GM21515 (cell line): ENCODE measurements at regions not wholly inside any gene's neighbourhood (a gene's known extent, or its start where the extent isn't known, plus 50 kb on each side); places are given as distances from the start of the nearest gene placed in this dataset.

Source experiments
- ATAC-seq: cut with Tn5 transposase; IDR thresholded peaks from one replicate; pipeline ENCODE4 v1.9.1; 2021; ENCODE audit not compliant: unreplicated experiment

DNA sequence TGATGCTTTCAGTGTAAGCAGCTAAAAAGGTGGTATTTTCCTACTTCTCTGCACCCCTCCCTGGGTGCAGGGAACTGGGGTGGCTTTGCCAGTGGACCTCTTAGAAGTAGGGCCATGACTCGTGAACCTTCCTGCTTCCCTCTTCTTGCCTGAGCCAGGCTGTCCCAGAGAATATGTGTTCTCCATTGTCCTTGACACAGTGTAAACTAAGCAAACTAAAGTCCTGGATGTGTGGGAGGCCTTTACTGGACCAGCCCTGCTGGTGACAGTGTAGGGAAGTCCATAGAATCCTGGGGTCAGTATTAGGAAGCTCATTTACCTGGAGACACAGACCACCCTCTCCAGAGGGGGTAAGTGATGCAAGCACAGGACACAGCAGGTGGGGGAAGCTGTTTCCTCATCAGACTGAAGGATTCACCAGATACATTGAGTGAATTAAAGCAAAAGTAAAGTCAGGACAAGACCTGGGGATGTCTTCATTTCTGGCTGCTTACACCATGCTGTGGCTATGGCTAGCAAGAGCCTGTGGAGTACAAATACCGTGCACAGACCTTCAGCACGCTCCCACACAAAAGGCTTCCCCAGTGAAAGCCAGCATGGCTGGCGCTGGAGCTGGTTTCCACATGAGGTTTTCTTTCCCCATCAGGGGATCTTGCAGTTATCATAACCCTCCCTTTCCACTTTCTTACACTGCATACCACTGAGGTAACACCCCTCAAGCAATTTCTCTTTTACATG, 64.8 kb upstream of the LPP start:
- ATAC-seq: no peak

DNA sequence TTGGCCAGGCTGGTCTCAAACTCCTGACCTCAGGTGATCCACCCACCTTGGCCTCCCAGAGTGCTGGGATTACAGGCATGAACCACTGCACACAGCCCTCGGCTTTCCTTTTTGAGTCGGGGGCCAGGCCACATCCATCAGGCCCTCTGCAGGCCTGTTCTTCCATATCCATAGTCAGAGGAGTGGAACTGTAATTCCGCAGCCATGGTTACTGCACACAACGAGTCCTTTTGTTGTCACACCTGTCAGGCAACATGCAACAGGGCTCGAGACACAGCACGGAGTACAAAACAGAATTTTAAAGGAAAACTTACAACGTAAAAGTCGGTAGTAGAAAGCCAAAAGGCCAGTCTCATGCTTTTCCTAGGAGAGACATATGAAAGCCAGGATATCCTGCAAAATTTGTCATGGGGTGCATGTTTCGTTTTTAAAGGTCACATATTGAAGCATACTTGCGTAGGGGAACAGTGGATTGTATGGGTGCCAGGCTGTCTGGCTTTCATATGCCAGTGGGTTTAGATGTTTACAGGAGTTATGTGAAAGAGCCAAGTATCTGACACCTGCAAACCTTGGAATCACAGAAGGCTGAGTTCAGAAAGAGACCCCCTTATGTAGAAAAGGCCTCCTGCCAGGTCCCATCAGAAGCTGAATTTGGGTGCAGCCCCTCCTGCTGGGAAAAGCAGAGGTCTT, 63.2 kb upstream of the LPP start:
- no peak for ATAC-seq

DNA sequence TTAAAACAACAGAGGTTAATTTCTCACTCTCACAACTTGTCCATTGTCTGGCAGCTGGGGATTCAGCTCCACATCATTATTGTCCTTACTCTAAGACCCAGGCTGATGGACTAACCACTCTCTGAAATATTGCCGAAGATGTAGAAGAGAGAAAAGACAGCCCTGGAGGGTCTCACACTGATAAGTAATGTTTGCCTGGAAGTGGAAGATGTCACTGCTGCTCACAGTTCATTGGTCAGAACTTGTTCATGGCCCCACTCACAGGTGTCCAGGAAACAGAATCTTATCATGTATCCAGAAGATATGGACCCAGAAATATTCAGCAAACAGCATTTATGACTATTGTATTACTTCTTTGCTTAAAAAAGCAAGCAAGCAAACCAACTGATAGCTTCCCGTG, 62.2 kb upstream of the LPP start:
- ATAC-seq: no peak

DNA sequence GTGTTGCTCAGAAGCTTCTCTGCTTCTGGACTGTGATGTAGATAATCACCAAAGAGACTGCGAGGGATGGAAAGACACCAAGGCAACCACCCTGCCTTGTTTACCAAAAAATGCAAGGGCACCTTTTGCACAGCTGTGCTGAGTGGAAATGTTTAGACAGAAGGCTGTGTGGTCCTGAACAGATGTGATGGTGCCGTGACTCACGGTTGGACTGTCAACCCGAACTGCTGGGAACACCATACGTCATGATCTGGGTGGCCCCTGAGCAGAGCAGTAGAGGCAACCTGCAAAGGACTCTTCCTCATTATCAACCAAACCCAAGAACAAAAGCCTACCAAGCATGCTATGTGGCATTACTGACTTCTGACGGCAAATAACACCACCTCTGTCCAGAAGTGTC, 61.3 kb upstream of the LPP start:
- ATAC-seq: no peak

DNA sequence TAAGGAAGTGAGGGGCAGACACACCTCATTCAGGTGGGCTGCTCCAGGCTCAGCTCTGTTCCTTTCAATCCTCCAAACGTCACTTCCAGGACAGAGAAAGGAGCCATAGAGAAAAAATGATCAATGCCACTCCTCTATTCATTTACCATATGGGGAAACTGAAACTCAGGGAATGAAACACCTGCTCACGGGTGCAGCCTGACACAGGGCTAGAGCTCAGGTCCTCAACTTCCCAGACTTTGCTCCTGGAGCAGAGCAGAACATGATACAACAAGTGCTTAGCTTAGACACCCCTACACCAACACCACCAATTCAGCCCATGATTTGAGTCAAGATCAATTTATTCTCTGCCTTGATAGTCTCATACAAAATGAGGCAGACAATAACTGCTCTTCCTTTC, 58.5 kb upstream of the LPP start:
- ATAC-seq: no peak

DNA sequence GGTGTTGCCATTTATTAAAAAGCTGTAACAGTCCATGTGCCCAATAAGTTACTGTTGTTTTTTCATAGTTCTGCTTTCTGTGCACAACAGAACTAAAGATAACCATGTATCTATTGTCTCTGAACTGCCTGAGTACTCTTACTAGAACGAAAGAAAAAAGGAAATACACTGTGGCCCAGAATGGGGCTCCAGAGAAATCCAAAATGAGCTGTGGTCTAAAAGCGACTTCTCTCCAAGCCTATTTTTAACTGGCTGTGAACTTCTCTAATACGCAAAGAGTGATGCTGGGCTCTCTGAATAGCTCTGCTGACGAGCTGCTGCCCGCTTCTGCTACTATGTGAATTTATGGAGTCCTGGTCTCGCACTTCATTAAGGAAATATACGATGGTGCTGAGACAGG, 56.2 kb upstream of the LPP start:
- no peak for ATAC-seq

DNA sequence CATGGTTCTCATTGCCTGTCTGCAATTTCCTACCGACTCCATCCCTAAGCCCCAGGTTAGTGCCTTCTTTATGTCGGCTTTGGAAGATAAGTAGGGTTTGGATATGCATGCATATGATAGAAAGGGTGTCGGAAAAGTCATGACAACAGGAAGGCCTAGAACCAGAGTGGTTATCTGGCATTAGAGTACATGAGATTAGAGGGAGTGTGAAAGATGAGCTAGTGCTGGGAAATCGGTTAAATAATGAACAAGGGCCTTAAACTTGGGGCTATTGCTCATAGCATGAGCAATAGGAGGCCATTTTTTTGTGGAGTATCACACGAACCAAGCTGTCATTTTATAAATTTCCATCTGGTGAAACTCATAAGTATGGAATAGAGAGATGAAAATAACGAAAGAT, 54.0 kb upstream of the LPP start:
- ATAC-seq: no peak

DNA sequence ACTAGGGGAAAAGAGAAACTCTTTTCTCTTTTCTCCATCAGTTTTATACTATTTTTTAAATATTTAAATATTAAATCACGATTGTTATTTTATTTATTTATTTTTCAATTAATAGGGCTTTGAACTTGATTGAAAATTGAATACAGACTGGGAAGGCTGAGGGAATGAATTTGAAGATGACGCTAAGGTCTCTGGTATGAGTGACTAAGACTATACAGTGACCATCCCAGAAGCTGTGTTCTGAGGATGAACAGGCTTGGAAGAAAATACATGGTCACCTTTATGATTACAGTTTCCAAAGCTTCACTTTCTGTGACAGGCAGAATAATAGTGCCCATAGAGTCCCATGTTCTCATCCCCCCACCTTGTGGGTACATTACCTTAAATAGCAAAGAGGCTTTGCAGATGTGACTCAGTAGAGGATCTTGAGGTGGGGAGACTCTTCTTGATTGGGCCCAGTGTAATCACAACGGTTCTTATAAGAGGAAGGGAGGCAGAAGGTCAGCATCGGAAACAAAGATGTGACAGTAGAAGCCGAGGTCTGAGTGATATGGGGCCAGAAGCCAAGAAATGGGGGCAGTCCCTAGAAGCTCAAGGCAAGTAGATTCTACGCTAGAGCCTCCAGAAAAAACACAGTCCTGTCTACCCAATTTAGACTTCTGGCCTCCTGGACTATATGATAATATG, 51.0 kb upstream of the LPP start:
- ATAC-seq: no peak

DNA sequence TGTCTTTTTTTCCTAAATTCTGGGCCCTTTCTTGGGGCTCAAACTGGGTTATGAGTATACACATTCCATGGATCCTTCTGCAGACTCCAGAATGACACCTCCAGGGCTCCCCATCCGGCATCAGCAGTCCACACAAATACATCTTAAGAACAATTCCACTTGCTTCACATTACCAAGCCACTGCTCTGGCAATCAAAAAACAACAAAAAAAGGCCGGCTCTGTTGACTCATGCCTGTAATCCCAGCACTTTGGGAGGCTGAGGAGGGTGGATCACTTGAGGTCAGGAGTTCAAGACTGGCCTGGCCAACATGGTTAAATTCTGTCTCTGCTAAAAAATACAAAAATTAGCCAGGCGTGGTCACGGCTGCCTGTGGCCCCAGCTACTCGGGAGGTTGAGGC, 49.9 kb upstream of the LPP start:
- no peak for ATAC-seq
